Smooth muscle cell (in vitro differentiated cells): ENCODE measurements at regions not wholly inside any gene's neighbourhood (a gene's known extent, or its start where the extent isn't known, plus 50 kb on each side); places are given as distances from the start of the nearest gene placed in this dataset.
"Not testable (repeated sequence)": the region's sequence is repeated elsewhere in the genome, so short reads cannot be mapped to it uniquely, and the experiment has no call there.

ENCODE experiments used
- DNase-seq: peaks from one replicate; lab custom pipeline; 2025; ENCODE audit not compliant: unreplicated experiment; lab: John Stamatoyannopoulos, UW
- H2AFZ ChIP-seq: fragments of 200-600 bp; sonication (generic); 2 replicates; pipeline ENCODE4 v1.6.0; 2016; ENCODE audit warnings: antibody characterized with exemption, low read depth, mild to moderate bottlenecking
- H3F3A ChIP-seq: fragments of 200-600 bp; sonication (generic); 2 replicates; pipeline ENCODE4 v1.6.0; 2017; ENCODE audit warnings: antibody characterized with exemption, low read depth
- H3K27ac ChIP-seq: fragments of 200-600 bp; sonication (generic); 2 replicates; pipeline ENCODE4 v1.5.1; 2016; ENCODE audit warnings: low read depth, mild to moderate bottlenecking
- H3K27me3 ChIP-seq: fragments of 200-600 bp; sonication (generic); 2 replicates; pipeline ENCODE4 v1.6.1; 2016; ENCODE audit warnings: low read depth, mild to moderate bottlenecking
- H3K36me3 ChIP-seq: fragments of 200-600 bp; sonication (generic); 2 replicates; pipeline ENCODE4 v1.5.1; 2016; ENCODE audit warnings: low read depth
- H3K4me1 ChIP-seq: fragments of 200-600 bp; sonication (generic); 2 replicates; pipeline ENCODE4 v1.5.1; 2016; ENCODE audit warnings: low read depth
- H3K4me2 ChIP-seq: fragments of 200-600 bp; sonication (generic); 2 replicates; pipeline ENCODE4 v1.6.0; 2016; ENCODE audit warnings: mild to moderate bottlenecking
- H3K4me3 ChIP-seq: fragments of 200-600 bp; sonication (generic); 2 replicates; pipeline ENCODE4 v1.5.1; 2016; ENCODE audit warnings: mild to moderate bottlenecking
- H3K79me2 ChIP-seq: fragments of 200-600 bp; sonication (generic); 2 replicates; pipeline ENCODE4 v1.6.0; 2016; ENCODE audit warnings: low read depth, mild to moderate bottlenecking
- H3K9ac ChIP-seq: fragments of 200-600 bp; sonication (generic); 2 replicates; pipeline ENCODE4 v1.6.0; 2016; ENCODE audit warnings: low read depth
- H3K9me3 ChIP-seq: fragments of 200-600 bp; sonication (generic); replicated peaks from 2 replicates; pipeline ENCODE4 v1.5.1; 2016; ENCODE audit warnings: low read depth
- H4K20me1 ChIP-seq: fragments of 200-600 bp; sonication (generic); 2 replicates; pipeline ENCODE4 v1.6.0; 2016; ENCODE audit warnings: low read depth
- CTCF ChIP-seq: fragments of 200-600 bp; sonication (generic); IDR thresholded peaks from 2 replicates; pipeline ENCODE4 v1.5.1; 2017; ENCODE audit warnings: borderline replicate concordance, mild to moderate bottlenecking, antibody characterized with exemption; ENCODE audit not compliant: insufficient read depth, poor library complexity, severe bottlenecking
- WGBS: methylation state at CpG from one replicate; pipeline ENCODE4 v1.1.7; 2016; ENCODE audit warnings: low lambda C conversion rate; 5-methylcytosine and 5-hydroxymethylcytosine counted together

- no peak overlapping the region for H3K4me3 ChIP-seq
- no peak overlapping the region for H3K4me2 ChIP-seq
- H3K9ac ChIP-seq = no peak overlapping the region
- no peak overlapping the region for H3K27ac ChIP-seq
- H3K79me2 ChIP-seq = no peaks in the 10 kb centered on the region
- no peaks in the 10 kb centered on the region for H3K9me3 ChIP-seq
- H3K36me3 ChIP-seq = no peaks in the 10 kb centered on the region
- no peaks in the 10 kb centered on the region for H3K4me1 ChIP-seq
- no peak for TF ChIP-seq CTCF
- no peaks in the 10 kb centered on the region for H3F3A ChIP-seq
- H3K27me3 ChIP-seq = no peaks in the 10 kb centered on the region
- DNase-seq = no peak
- H2AFZ ChIP-seq = no peak overlapping the region
- 42% methylated on average over 1 of the region's 1 CpG for WGBS
- H4K20me1 ChIP-seq = no peaks in the 10 kb centered on the region
These were observed 248.7 kb downstream of the KLF5 start for GRCh38 chr13:73307481-73307880.

- TF ChIP-seq CTCF = no peak
- H4K20me1 ChIP-seq = no peaks in the 10 kb centered on the region
- no peak overlapping the region for H3K27ac ChIP-seq
- H3K4me1 ChIP-seq = no peaks in the 10 kb centered on the region
- 100% methylated on average over 1 of the region's 1 CpG for WGBS
- H3F3A ChIP-seq = no peaks in the 10 kb centered on the region
- H3K4me2 ChIP-seq = no peak overlapping the region
- H3K9ac ChIP-seq = no peak overlapping the region
- no peaks in the 10 kb centered on the region for H3K79me2 ChIP-seq
- no peaks in the 10 kb centered on the region for H3K36me3 ChIP-seq
- no peaks in the 10 kb centered on the region for H3K27me3 ChIP-seq
- DNase-seq = no peak
- H3K4me3 ChIP-seq = no peak overlapping the region
- no peaks in the 10 kb centered on the region for H3K9me3 ChIP-seq
- no peak overlapping the region for H2AFZ ChIP-seq
These were observed 247.9 kb downstream of the KLF5 start for GRCh38 chr13:73306688-73307087.

- H3K79me2 ChIP-seq = no peaks in the 10 kb centered on the region
- H3F3A ChIP-seq = no peaks in the 10 kb centered on the region
- H3K9me3 ChIP-seq = no peaks in the 10 kb centered on the region
- H3K4me3 ChIP-seq = no peak overlapping the region
- no peaks in the 10 kb centered on the region for H3K36me3 ChIP-seq
- no peaks in the 10 kb centered on the region for H3K27me3 ChIP-seq
- 71% methylated on average over 2 of the region's 2 CpGs for WGBS
- H3K4me1 ChIP-seq = no peaks in the 10 kb centered on the region
- TF ChIP-seq CTCF = no peak
- no peak overlapping the region for H3K9ac ChIP-seq
- H4K20me1 ChIP-seq = no peaks in the 10 kb centered on the region
- no peak for DNase-seq
- H2AFZ ChIP-seq = no peak overlapping the region
- H3K4me2 ChIP-seq = no peak overlapping the region
- H3K27ac ChIP-seq = no peak overlapping the region
These were observed 245.6 kb downstream of the KLF5 start for GRCh38 chr13:73304442-73304841.

- no peaks in the 10 kb centered on the region for H3K9me3 ChIP-seq
- H3F3A ChIP-seq = no peaks in the 10 kb centered on the region
- no peak overlapping the region for H3K4me3 ChIP-seq
- no peaks in the 10 kb centered on the region for H3K27me3 ChIP-seq
- H3K9ac ChIP-seq = no peak overlapping the region
- H3K27ac ChIP-seq = no peak overlapping the region
- no peaks in the 10 kb centered on the region for H3K4me1 ChIP-seq
- no peak for TF ChIP-seq CTCF
- H3K79me2 ChIP-seq = no peaks in the 10 kb centered on the region
- H2AFZ ChIP-seq = no peak overlapping the region
- DNase-seq = no peak
- 40% methylated on average over 6 of the region's 6 CpGs for WGBS
- H4K20me1 ChIP-seq = no peaks in the 10 kb centered on the region
- no peak overlapping the region for H3K4me2 ChIP-seq
- H3K36me3 ChIP-seq = no peaks in the 10 kb centered on the region
These were observed 245.0 kb downstream of the KLF5 start for GRCh38 chr13:73303851-73304250.

GRCh38 chr13:73301622-73302021 lies 242.8 kb downstream of the KLF5 start:
- not testable (repeated sequence) for H3K79me2 ChIP-seq, H3F3A ChIP-seq, H3K9me3 ChIP-seq, H3K36me3 ChIP-seq, H3K9ac ChIP-seq, H4K20me1 ChIP-seq, H3K27me3 ChIP-seq, DNase-seq, H3K4me1 ChIP-seq, H3K4me2 ChIP-seq, H3K27ac ChIP-seq, H3K4me3 ChIP-seq, H2AFZ ChIP-seq
